ENCODE measurements at regions not wholly inside any gene's neighbourhood (a gene's known extent, or its start where the extent isn't known, plus 50 kb on each side); places are given as distances from the start of the nearest gene placed in this dataset.
"Not testable (repeated sequence)": the region's sequence is repeated elsewhere in the genome, so short reads cannot be mapped to it uniquely, and the experiment has no call there.

GRCh38 chr10:78342827-78343653 is 309.4 kb downstream of the RPS24 start:
- DNase-seq (ENCODE audit: low spot score): no peak

- not testable (repeated sequence) for DNase-seq (ENCODE audit: low spot score)
Observed at GRCh38 chr10:78344257-78344656, 310.6 kb downstream of the RPS24 start.

- DNase-seq (ENCODE audit: low spot score): not testable (repeated sequence)
Observed at GRCh38 chr10:78345515-78345914, 311.9 kb downstream of the RPS24 start.

- DNase-seq (ENCODE audit: low spot score): no peak
Observed at GRCh38 chr10:78346721-78347120, 313.1 kb downstream of the RPS24 start.

GRCh38 chr10:78348411-78349164 is 314.9 kb downstream of the RPS24 start:
- no peak for DNase-seq (ENCODE audit: low spot score)

- no peak for DNase-seq (ENCODE audit: low spot score)
Observed at GRCh38 chr10:78349165-78349516, 315.5 kb downstream of the RPS24 start.

- DNase-seq (ENCODE audit: low spot score): no peak
Observed at GRCh38 chr10:78349911-78350663, 316.4 kb downstream of the RPS24 start.

GRCh38 chr10:78351283-78351682 is 317.6 kb downstream of the RPS24 start:
- DNase-seq (ENCODE audit: low spot score): no peak

GRCh38 chr10:78351809-78352208 is 318.1 kb downstream of the RPS24 start:
- no peak for DNase-seq (ENCODE audit: low spot score)

- no peak for DNase-seq (ENCODE audit: low spot score)
Observed at GRCh38 chr10:78353636-78354035, 320.0 kb downstream of the RPS24 start.

- DNase-seq (ENCODE audit: low spot score): no peak
Observed at GRCh38 chr10:78354101-78354500, 320.4 kb downstream of the RPS24 start.

GRCh38 chr10:78356291-78356900 is 322.7 kb downstream of the RPS24 start:
- DNase-seq (ENCODE audit: low spot score): no peak

- no peak for DNase-seq (ENCODE audit: low spot score)
Observed at GRCh38 chr10:78357141-78358063, 323.7 kb downstream of the RPS24 start.

GRCh38 chr10:78358351-78358750 is 324.7 kb downstream of the RPS24 start:
- DNase-seq (ENCODE audit: low spot score): no peak

- no peak for DNase-seq (ENCODE audit: low spot score)
Observed at GRCh38 chr10:78358982-78359381, 325.3 kb downstream of the RPS24 start.

GRCh38 chr10:78359640-78360091 is 326.0 kb downstream of the RPS24 start:
- DNase-seq (ENCODE audit: low spot score): no peak

- no peak for DNase-seq (ENCODE audit: low spot score)
Observed at GRCh38 chr10:78360284-78360683, 326.6 kb downstream of the RPS24 start.

- no peak for DNase-seq (ENCODE audit: low spot score)
Observed at GRCh38 chr10:78361031-78361430, 327.4 kb downstream of the RPS24 start.

- no peak for DNase-seq (ENCODE audit: low spot score)
Observed at GRCh38 chr10:78362406-78363022, 328.9 kb downstream of the RPS24 start.

GRCh38 chr10:78363190-78363589 is 329.5 kb downstream of the RPS24 start:
- no peak for DNase-seq (ENCODE audit: low spot score)

GRCh38 chr10:78365694-78366093 is 332.0 kb downstream of the RPS24 start:
- DNase-seq (ENCODE audit: low spot score): no peak

Measured in putamen (tissue), 1 donor.